Suppressor macrophage treated with lipopolysaccharide for 1 hour (primary cell): ENCODE measurements at regions not wholly inside any gene's neighbourhood (a gene's known extent, or its start where the extent isn't known, plus 50 kb on each side); places are given as distances from the start of the nearest gene placed in this dataset.
"Not testable (repeated sequence)": the region's sequence is repeated elsewhere in the genome, so short reads cannot be mapped to it uniquely, and the experiment has no call there.

Source experiments
- DNase-seq, 3 donors: peaks; one replicate each; pipeline ENCODE4 v3.0.0-alpha.2; 2020 to 2022

- no peak for DNase-seq
These were observed 299.1 kb upstream of the MCTP2 start for GRCh38 chr15:93932164-93932776.

GRCh38 chr15:93929375-93930094 lies 301.8 kb upstream of the MCTP2 start:
- no peak for DNase-seq

- no peak for DNase-seq
These were observed 311.2 kb upstream of the MCTP2 start for GRCh38 chr15:93920204-93920603.

- not testable (repeated sequence) for DNase-seq
These were observed 312.6 kb upstream of the MCTP2 start for GRCh38 chr15:93918801-93919200.

GRCh38 chr15:93917181-93917580 lies 314.2 kb upstream of the MCTP2 start:
- DNase-seq = no peak

GRCh38 chr15:93913871-93914270 lies 317.5 kb upstream of the MCTP2 start:
- DNase-seq = no peak

GRCh38 chr15:93913310-93913709 lies 318.1 kb upstream of the MCTP2 start:
- no peak for DNase-seq

- no peak for DNase-seq
These were observed 330.6 kb upstream of the MCTP2 start for GRCh38 chr15:93900476-93901400.

- no peak for DNase-seq
These were observed 331.5 kb upstream of the MCTP2 start for GRCh38 chr15:93899817-93900216.

GRCh38 chr15:93897377-93897776 lies 334.0 kb upstream of the MCTP2 start:
- no peak for DNase-seq

- DNase-seq = no peak
These were observed 335.2 kb upstream of the MCTP2 start for GRCh38 chr15:93895976-93896770.

- DNase-seq = no peak
These were observed 336.8 kb upstream of the MCTP2 start for GRCh38 chr15:93894438-93895036.

GRCh38 chr15:93887151-93887550 lies 344.2 kb upstream of the MCTP2 start:
- no peak for DNase-seq

- no peak for DNase-seq
These were observed 348.6 kb upstream of the MCTP2 start for GRCh38 chr15:93882779-93883178.

GRCh38 chr15:93882141-93882540 lies 349.2 kb upstream of the MCTP2 start:
- DNase-seq = peak; percentile 15 to 27 (median 22)

GRCh38 chr15:93881310-93881709 lies 350.1 kb upstream of the MCTP2 start:
- no peak for DNase-seq

GRCh38 chr15:93880358-93880757 lies 351.0 kb upstream of the MCTP2 start:
- DNase-seq = no peak

GRCh38 chr15:93870583-93870982 lies 360.8 kb upstream of the MCTP2 start:
- DNase-seq = no peak

- DNase-seq = no peak
These were observed 364.4 kb upstream of the MCTP2 start for GRCh38 chr15:93866948-93867347.

- no peak for DNase-seq
These were observed 364.9 kb upstream of the MCTP2 start for GRCh38 chr15:93866476-93866875.

GRCh38 chr15:93865586-93865985 lies 365.8 kb upstream of the MCTP2 start:
- DNase-seq = peak; percentile 23 to 45 (median 43)

- DNase-seq = peak; percentile 86 to 91 (median 91)
These were observed 368.6 kb upstream of the MCTP2 start for GRCh38 chr15:93862791-93863190.
